HG03520 (cell line): ENCODE measurements at regions not wholly inside any gene's neighbourhood (a gene's known extent, or its start where the extent isn't known, plus 50 kb on each side); places are given as distances from the start of the nearest gene placed in this dataset.

ENCODE experiments used
- ATAC-seq: cut with Tn5 transposase; IDR thresholded peaks from one replicate; pipeline ENCODE4 v1.9.1; 2021; ENCODE audit warnings: mild to moderate bottlenecking, moderate library complexity; ENCODE audit not compliant: unreplicated experiment

- ATAC-seq, result no peak
Measured at GRCh38 chr2:164103271-164103670, 367.5 kb upstream of the FIGN start.

DNA sequence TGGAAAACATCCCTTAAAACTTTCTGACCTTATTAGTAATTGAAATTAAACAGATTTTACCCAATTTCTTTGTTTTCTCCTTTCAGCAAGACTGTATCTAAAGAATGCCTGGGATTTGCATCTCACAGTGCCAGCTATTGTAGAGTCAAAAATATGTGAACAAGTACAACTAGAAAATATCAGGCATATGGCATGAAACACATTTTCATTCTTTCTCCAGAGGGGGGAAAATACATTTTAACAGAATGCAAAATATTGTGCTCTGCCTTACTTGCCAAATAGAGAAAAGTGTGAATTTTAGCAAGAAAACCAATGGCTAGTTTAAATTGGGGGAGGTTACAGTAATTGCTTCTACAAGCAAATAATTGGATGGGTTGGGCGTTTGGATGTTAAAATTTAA is 366.6 kb upstream of the FIGN start:
- ATAC-seq, result no peak

- no peak for ATAC-seq
Measured at GRCh38 chr2:164091673-164092072, 355.9 kb upstream of the FIGN start.

- ATAC-seq, result no peak
Measured at GRCh38 chr2:164090533-164090932, 354.7 kb upstream of the FIGN start.

GRCh38 chr2:164084066-164084465 is 348.3 kb upstream of the FIGN start:
- ATAC-seq, result no peak

DNA sequence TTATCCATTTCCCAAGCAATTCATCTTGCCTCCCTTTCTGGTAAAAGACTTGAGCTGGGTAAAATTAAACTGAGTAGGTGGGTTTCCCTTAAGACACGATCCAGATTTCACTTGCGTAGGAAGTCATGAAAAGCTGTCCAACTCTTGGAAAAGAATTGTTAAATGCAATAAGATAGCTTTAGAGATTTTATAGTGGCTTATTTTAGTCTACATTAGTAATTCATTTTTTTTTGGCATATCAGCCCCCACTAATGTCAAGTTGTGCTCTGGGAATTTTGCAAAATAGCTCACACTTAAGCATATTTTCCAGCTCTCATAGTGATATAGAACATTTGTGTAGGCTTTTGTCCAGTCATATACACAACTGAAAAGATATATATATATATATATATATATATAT is 344.7 kb upstream of the FIGN start:
- ATAC-seq, result no peak

GRCh38 chr2:164079258-164079657 is 343.4 kb upstream of the FIGN start:
- no peak for ATAC-seq

GRCh38 chr2:164078421-164078820 is 342.6 kb upstream of the FIGN start:
- no peak for ATAC-seq

DNA sequence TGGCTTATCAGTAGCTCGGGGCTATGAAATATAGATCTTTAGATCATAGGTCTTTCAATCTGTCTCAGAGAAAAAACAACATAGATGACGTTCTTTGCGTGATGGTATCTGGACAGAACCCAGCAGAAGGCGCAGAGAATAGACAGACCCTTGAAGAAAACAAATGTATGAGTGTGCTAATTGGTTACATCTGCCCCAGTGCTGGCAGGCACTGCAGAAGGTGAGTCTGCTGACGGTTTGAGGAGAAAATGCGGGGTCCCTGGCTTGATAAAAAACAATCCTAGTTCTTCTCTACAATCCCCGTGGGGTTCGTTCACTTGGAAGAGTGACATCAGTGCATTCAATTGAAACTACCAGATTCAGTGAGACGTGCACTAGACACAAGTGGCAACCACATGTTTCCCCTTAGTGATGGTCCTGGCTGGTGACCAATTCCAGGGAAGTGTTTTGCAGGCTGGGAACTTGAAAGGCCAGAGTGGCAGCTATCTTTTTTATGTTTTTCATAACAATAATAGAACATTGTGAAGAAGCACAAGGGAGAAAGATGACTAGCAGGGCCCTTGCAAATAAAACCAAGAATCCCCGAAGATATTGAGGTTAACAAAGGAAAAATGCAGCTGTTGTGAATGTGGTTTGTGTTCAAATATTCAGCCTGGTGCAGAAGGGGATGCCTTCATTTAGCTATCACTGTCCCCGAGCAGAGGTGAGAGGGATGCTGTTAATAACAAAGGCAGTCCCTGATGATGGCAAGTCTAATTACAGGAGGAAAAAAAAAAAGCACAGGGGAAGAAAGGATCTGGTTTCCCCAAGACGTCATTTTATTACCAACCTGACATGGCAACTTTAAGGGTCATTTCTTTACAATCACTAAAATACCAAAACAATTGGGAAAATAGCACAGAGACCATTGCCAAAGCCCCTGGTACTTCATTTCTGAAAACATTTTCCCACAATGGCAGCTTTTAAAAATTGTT is 337.6 kb upstream of the FIGN start:
- ATAC-seq, result no peak

- no peak for ATAC-seq
Measured at GRCh38 chr2:164069540-164069939, 333.7 kb upstream of the FIGN start.

DNA sequence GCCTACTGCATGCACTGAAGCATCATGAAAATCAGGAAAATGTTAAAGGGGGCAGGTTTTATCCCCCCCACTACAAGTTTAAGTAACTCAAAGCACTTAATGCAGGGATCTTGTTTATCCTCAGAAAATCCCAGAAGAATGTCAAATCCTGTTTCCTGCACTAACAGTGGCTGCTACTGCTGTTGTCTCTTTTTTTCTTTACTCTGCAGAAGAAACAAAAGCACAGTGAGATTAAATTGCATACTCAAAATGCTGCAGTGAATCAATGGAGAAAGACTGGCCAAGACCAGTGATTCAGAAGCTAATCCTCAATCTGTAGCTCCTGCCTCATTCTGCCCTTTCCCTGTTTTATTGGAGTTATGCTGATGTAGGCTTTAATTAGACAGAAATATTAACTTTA is 332.3 kb upstream of the FIGN start:
- no peak for ATAC-seq

DNA sequence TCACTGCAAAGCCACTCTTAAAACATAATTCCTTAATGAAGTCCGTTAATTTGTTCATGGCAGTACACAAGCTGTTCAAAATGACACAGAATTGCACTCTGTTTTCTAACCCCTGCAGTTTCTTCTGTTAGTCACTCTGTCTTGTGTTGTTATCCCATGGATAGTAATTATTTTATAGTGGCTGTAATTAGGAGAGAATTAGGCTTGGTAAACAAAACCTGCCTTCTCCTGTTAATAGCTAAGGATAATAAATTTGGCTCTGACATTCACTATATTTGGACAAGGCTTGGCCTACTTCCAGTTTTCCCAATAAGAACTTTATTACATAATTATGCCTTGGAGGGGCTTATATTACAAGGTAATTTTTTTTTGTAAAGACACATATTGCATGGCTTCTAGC is 330.3 kb upstream of the FIGN start:
- no peak for ATAC-seq

GRCh38 chr2:164065038-164065437 is 329.2 kb upstream of the FIGN start:
- no peak for ATAC-seq

GRCh38 chr2:164061129-164061746 is 325.4 kb upstream of the FIGN start:
- ATAC-seq, result peak; percentile 80

DNA sequence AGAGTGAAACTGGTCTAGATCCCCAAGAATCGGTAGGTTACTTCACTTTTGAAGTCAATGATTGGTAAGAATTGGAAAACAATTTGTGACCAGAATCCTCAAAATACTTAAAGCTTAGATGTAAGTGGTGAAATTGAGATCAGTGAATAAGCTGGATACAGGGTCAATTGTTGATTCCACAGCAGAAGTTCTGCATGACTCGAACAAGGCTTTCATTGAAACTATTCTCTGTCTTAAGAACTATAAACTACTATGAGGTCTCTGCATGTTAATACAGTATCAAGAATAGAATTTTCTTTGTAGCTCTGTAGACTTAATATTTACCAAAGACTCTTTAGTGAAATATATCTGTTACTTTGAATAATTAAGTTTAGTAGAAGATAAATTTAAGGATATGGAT is 324.2 kb upstream of the FIGN start:
- ATAC-seq, result no peak

DNA sequence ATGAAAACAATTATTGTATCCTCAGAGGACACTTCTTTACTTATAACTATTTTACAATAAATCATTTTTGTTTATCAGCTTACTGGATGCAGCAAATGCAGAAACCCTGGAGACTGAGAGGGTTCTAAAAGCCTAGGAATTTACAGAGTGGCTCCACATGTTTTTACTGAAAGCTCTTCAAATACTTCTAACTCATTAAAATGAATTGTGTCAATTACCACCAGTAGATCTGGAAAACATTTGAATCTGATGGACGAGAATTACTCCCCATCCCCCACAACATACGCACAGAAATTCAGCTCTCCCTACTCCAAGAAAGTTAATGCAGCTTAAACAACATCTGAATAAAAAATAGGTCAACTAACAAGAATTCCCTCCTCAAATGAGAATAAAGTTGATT is 319.8 kb upstream of the FIGN start:
- ATAC-seq, result no peak

GRCh38 chr2:164054651-164055050 is 318.8 kb upstream of the FIGN start:
- ATAC-seq, result no peak

DNA sequence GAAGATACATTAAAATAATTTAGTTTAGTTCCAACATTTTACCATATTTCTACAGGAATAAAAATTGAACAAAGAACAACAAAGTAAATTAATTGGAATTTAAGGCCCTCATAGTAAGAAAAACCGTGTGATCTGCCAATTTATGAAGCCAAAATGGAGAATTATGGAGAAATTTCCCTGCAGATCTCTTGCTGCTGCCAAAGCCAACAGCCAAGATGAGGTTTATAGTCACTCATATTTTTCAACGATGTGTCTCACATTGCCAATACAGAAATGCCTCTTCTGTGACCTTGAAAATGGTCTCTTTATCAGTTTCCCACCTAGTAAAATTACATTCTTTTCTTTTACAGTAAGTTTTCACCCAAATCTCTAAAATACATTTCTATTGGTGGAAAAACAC is 317.2 kb upstream of the FIGN start:
- ATAC-seq, result no peak

DNA sequence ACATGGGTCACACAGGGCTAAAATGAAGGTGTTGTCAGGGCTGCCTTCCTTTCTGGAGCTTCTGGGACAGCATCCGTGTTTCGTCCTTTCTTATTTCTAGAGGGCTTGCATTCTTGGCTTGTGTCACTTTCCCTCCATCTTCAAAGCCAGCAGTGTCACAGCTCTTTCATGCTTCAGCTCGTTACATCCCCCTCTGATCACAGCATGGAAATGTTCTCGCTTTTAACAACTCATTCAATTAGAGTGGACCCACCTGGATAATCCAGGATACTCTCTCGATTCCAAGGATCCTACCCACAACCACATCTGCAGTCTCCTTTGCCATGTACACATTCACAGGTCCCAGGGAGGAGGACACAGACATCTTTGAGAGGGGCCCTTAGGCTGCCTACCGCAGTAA is 316.2 kb upstream of the FIGN start:
- ATAC-seq, result no peak

DNA sequence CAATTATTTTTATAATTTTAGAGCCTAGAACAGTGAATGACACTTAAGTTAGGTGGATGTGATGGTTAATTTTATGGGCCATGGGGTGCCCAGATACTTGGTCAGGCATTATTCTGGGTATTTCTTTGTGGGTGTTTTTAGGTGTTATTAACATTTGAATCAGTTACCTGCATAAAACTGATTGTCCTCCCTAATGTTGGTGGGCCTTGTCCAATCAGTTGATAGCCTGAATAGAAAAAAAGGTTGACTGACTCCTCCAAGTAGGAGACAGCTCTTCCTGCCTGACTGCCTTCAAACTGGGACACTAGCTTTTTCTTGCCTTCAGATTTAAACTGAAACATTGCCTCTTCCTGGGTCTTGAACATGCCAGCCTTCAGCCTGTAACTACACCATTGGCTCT is 312.9 kb upstream of the FIGN start:
- ATAC-seq, result no peak

- no peak for ATAC-seq
Measured at GRCh38 chr2:164046040-164046439, 310.2 kb upstream of the FIGN start.

GRCh38 chr2:164044622-164045021 is 308.8 kb upstream of the FIGN start:
- no peak for ATAC-seq
